Glutamatergic neuron (in vitro differentiated cells): ENCODE measurements at regions not wholly inside any gene's neighbourhood (a gene's known extent, or its start where the extent isn't known, plus 50 kb on each side); places are given as distances from the start of the nearest gene placed in this dataset.

Experiments
- DNase-seq: peaks from one replicate; pipeline ENCODE4 v3.0.0; 2022
- H3K27ac Mint-ChIP-seq: one replicate; pipeline ENCODE4 v1.8.0; 2020; ENCODE audit warnings: mild to moderate bottlenecking, mixed read lengths, inconsistent platforms; ENCODE audit not compliant: unreplicated experiment
- H3K27me3 Mint-ChIP-seq: one replicate; pipeline ENCODE4 v1.8.0; 2020; ENCODE audit warnings: mild to moderate bottlenecking, moderate library complexity, mixed read lengths, inconsistent platforms; ENCODE audit not compliant: unreplicated experiment
- H3K36me3 Mint-ChIP-seq: one replicate; pipeline ENCODE4 v1.8.0; 2020; ENCODE audit warnings: mild to moderate bottlenecking, mixed read lengths, inconsistent platforms; ENCODE audit not compliant: unreplicated experiment
- H3K4me1 Mint-ChIP-seq: one replicate; pipeline ENCODE4 v1.8.0; 2020; ENCODE audit warnings: mild to moderate bottlenecking, low read depth, mixed read lengths, inconsistent platforms; ENCODE audit not compliant: unreplicated experiment
- H3K4me3 Mint-ChIP-seq: one replicate; pipeline ENCODE4 v1.8.0; 2020; ENCODE audit warnings: mild to moderate bottlenecking, mixed read lengths, inconsistent platforms; ENCODE audit not compliant: unreplicated experiment
- H3K9me3 Mint-ChIP-seq: one replicate; pipeline ENCODE4 v1.8.0; 2020; ENCODE audit warnings: mild to moderate bottlenecking, moderate library complexity, mixed read lengths, inconsistent platforms; ENCODE audit not compliant: unreplicated experiment
- CTCF ChIP-seq: fragments of 200-600 bp; sonication (generic); IDR thresholded peaks from one replicate; pipeline ENCODE4 v1.5.0; 2021; ENCODE audit not compliant: partially characterized antibody, unreplicated experiment

- Mint-ChIP-seq H3K27ac (no peak overlapping the region), H3K27me3 (no peaks in the 10 kb centered on the region)
- DNase-seq, result no peak
Measured at GRCh38 chr12:24175284-24175683, 225.8 kb upstream of the SOX5 start.

GRCh38 chr12:24173067-24173466, 223.6 kb upstream of the SOX5 start:
- Mint-ChIP-seq H3K27ac (no peak overlapping the region), H3K27me3 (no peaks in the 10 kb centered on the region), H3K4me1 (no peaks in the 10 kb centered on the region), H3K36me3 (no peaks in the 10 kb centered on the region), H3K4me3 (no peak overlapping the region), H3K9me3 (no peaks in the 10 kb centered on the region)
- no peak for TF ChIP-seq CTCF
- no peak for DNase-seq

More at GRCh38 chr12:24175284-24175683, 225.8 kb upstream of the SOX5 start:
- Mint-ChIP-seq H3K4me1 (no peaks in the 10 kb centered on the region), H3K36me3 (no peaks in the 10 kb centered on the region), H3K9me3 (no peaks in the 10 kb centered on the region), H3K4me3 (no peak overlapping the region)
- TF ChIP-seq CTCF, result no peak

- no peak for DNase-seq
- no peak overlapping the region for H3K27ac Mint-ChIP-seq
- no peaks in the 10 kb centered on the region for H3K9me3 Mint-ChIP-seq
Measured at GRCh38 chr12:24172773-24173066, 223.2 kb upstream of the SOX5 start.

GRCh38 chr12:24172031-24172772, 222.7 kb upstream of the SOX5 start:
- no peak for DNase-seq
- H3K9me3 Mint-ChIP-seq, result no peaks in the 10 kb centered on the region
- no peak for TF ChIP-seq CTCF
- H3K27me3 Mint-ChIP-seq, result no peaks in the 10 kb centered on the region
- no peaks in the 10 kb centered on the region for H3K36me3 Mint-ChIP-seq
- H3K4me3 Mint-ChIP-seq, result no peak overlapping the region
- peaks cover 4% of the 10 kb centered on the region for H3K4me1 Mint-ChIP-seq
- no peak overlapping the region for H3K27ac Mint-ChIP-seq

More at GRCh38 chr12:24172773-24173066, 223.2 kb upstream of the SOX5 start:
- H3K36me3 Mint-ChIP-seq, result no peaks in the 10 kb centered on the region
- H3K4me1 Mint-ChIP-seq, result peaks cover under 1% of the 10 kb centered on the region
- TF ChIP-seq CTCF, result no peak
- no peaks in the 10 kb centered on the region for H3K27me3 Mint-ChIP-seq
- no peak overlapping the region for H3K4me3 Mint-ChIP-seq

- DNase-seq, result no peak
- H3K4me3 Mint-ChIP-seq, result no peak overlapping the region
- no peaks in the 10 kb centered on the region for H3K36me3 Mint-ChIP-seq
- peak; percentile 35 for TF ChIP-seq CTCF
- no peaks in the 10 kb centered on the region for H3K9me3 Mint-ChIP-seq
- H3K27ac Mint-ChIP-seq, result no peak overlapping the region
- H3K27me3 Mint-ChIP-seq, result no peaks in the 10 kb centered on the region
- H3K4me1 Mint-ChIP-seq, result peaks cover 3% of the 10 kb centered on the region
Measured at GRCh38 chr12:24155042-24155441, 205.6 kb upstream of the SOX5 start.
